Fibroblast of mammary gland (primary cell): ENCODE measurements at regions not wholly inside any gene's neighbourhood (a gene's known extent, or its start where the extent isn't known, plus 50 kb on each side); places are given as distances from the start of the nearest gene placed in this dataset.
"Not testable (repeated sequence)": the region's sequence is repeated elsewhere in the genome, so short reads cannot be mapped to it uniquely, and the experiment has no call there.

Experiments
- DNase-seq: peaks from one replicate; pipeline ENCODE4 v3.0.0-alpha.2; 2010; ENCODE audit warnings: low read depth
- H3K4me3 ChIP-seq: 2 replicates; pipeline ENCODE4 v1.5.1; 2011; ENCODE audit warnings: low read depth, mild to moderate bottlenecking, low read length, moderate library complexity; ENCODE audit not compliant: control insufficient read depth
- TF ChIP-seq, protein P1 (sequence below): conservative IDR thresholded peaks from 2 replicates; pipeline ENCODE4 v1.5.1; 2011; ENCODE audit warnings: low read depth, low read length, inconsistent platforms; ENCODE audit not compliant: control insufficient read depth, insufficient read depth

- no peak for DNase-seq
- H3K4me3 ChIP-seq: no peak overlapping the region
- TF ChIP-seq, protein P1, sequence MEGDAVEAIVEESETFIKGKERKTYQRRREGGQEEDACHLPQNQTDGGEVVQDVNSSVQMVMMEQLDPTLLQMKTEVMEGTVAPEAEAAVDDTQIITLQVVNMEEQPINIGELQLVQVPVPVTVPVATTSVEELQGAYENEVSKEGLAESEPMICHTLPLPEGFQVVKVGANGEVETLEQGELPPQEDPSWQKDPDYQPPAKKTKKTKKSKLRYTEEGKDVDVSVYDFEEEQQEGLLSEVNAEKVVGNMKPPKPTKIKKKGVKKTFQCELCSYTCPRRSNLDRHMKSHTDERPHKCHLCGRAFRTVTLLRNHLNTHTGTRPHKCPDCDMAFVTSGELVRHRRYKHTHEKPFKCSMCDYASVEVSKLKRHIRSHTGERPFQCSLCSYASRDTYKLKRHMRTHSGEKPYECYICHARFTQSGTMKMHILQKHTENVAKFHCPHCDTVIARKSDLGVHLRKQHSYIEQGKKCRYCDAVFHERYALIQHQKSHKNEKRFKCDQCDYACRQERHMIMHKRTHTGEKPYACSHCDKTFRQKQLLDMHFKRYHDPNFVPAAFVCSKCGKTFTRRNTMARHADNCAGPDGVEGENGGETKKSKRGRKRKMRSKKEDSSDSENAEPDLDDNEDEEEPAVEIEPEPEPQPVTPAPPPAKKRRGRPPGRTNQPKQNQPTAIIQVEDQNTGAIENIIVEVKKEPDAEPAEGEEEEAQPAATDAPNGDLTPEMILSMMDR: no peak
These were observed 335.0 kb upstream of the GLI3 start for GRCh38 chr7:42572056-42572455.

GRCh38 chr7:42570944-42571343 lies 333.9 kb upstream of the GLI3 start:
- TF ChIP-seq, protein P1: no peak
- no peak overlapping the region for H3K4me3 ChIP-seq
- DNase-seq: no peak

- TF ChIP-seq, protein P1: no peak
- DNase-seq: no peak
These were observed 330.0 kb upstream of the GLI3 start for GRCh38 chr7:42567051-42567450.

GRCh38 chr7:42561797-42562196 lies 324.8 kb upstream of the GLI3 start:
- H3K4me3 ChIP-seq: no peak overlapping the region
- DNase-seq: no peak
- TF ChIP-seq, protein P1: no peak

More at GRCh38 chr7:42567051-42567450, 330.0 kb upstream of the GLI3 start:
- no peak overlapping the region for H3K4me3 ChIP-seq

- DNase-seq: no peak
- no peak overlapping the region for H3K4me3 ChIP-seq
- TF ChIP-seq, protein P1: no peak
These were observed 323.9 kb upstream of the GLI3 start for GRCh38 chr7:42560866-42561265.

- DNase-seq, H3K4me3 ChIP-seq: not testable (repeated sequence)
These were observed 317.9 kb upstream of the GLI3 start for GRCh38 chr7:42554932-42555331.

- no peak for DNase-seq
- TF ChIP-seq, protein P1: no peak
- no peak overlapping the region for H3K4me3 ChIP-seq
These were observed 315.2 kb upstream of the GLI3 start for GRCh38 chr7:42552227-42552626.
